ENCODE measurements at regions not wholly inside any gene's neighbourhood (a gene's known extent, or its start where the extent isn't known, plus 50 kb on each side); places are given as distances from the start of the nearest gene placed in this dataset.

GRCh38 chr2:223439786-223440185 lies 162.4 kb downstream of the SCG2 start:
- TF ChIP-seq CTCF (IDR thresholded peaks at IDR 0.05), result no peak
- TF ChIP-seq POLR2A (IDR thresholded peaks at IDR 0.05), result no peak
